Muscle layer of colon (tissue), 2 donors: ENCODE measurements at regions not wholly inside any gene's neighbourhood (a gene's known extent, or its start where the extent isn't known, plus 50 kb on each side); places are given as distances from the start of the nearest gene placed in this dataset.

Experiments used
- H3K27ac ChIP-seq: one replicate; pipeline ENCODE4 v1.7.0; 2013; ENCODE audit warnings: low read depth, mild to moderate bottlenecking, low read length, moderate library complexity
- H3K27me3 ChIP-seq, 2 donors: one replicate each; pipeline ENCODE4 v1.7.0; 2013; ENCODE audit warnings: low read length in 2 of 2, mild to moderate bottlenecking in 2 of 2; ENCODE audit not compliant: insufficient read depth in 2 of 2, control insufficient read depth in 1 of 2
- H3K36me3 ChIP-seq: one replicate; pipeline ENCODE4 v1.7.0; 2013; ENCODE audit warnings: mild to moderate bottlenecking, low read length; ENCODE audit not compliant: insufficient read depth
- H3K4me1 ChIP-seq: one replicate; pipeline ENCODE4 v1.7.0; 2013; ENCODE audit warnings: mild to moderate bottlenecking, low read length; ENCODE audit not compliant: insufficient read depth
- H3K4me3 ChIP-seq, 2 donors: one replicate each; pipeline ENCODE4 v1.7.0; 2013; ENCODE audit warnings: low read length in 2 of 2, low read depth in 1 of 2, mild to moderate bottlenecking in 1 of 2, moderate library complexity in 1 of 2
- H3K9ac ChIP-seq: one replicate; pipeline ENCODE4 v1.7.0; 2013; ENCODE audit warnings: low read length
- H3K9me3 ChIP-seq: one replicate; pipeline ENCODE4 v1.7.0; 2013; ENCODE audit warnings: mild to moderate bottlenecking, low read length
- donor health status: abdominal sarcoma.
- donor health status: Adenocarcinoma of cecum.

- Histone ChIP-seq H3K4me1 (peaks cover 3% of the 10 kb centered on the region), H3K4me3 (no peak overlapping the region), H3K9me3 (no peaks in the 10 kb centered on the region), H3K27ac (no peak overlapping the region), H3K36me3 (no peaks in the 10 kb centered on the region), H3K9ac (no peak overlapping the region), H3K27me3 (no peaks in the 10 kb centered on the region)
These were observed 90.4 kb upstream of the TLL1 start for GRCh38 chr4:165782623-165783022.

GRCh38 chr4:165783626-165784025 is 89.4 kb upstream of the TLL1 start:
- no peak overlapping the region for H3K4me3 ChIP-seq
- no peaks in the 10 kb centered on the region for H3K27me3 ChIP-seq
- H3K36me3 ChIP-seq: no peaks in the 10 kb centered on the region
- H3K4me1 ChIP-seq: peaks cover 13% of the 10 kb centered on the region
- no peak overlapping the region for H3K27ac ChIP-seq
- no peaks in the 10 kb centered on the region for H3K9me3 ChIP-seq
- no peak overlapping the region for H3K9ac ChIP-seq

GRCh38 chr4:165784672-165785071 is 88.4 kb upstream of the TLL1 start:
- H3K4me1 ChIP-seq: peaks cover 14% of the 10 kb centered on the region

DNA sequence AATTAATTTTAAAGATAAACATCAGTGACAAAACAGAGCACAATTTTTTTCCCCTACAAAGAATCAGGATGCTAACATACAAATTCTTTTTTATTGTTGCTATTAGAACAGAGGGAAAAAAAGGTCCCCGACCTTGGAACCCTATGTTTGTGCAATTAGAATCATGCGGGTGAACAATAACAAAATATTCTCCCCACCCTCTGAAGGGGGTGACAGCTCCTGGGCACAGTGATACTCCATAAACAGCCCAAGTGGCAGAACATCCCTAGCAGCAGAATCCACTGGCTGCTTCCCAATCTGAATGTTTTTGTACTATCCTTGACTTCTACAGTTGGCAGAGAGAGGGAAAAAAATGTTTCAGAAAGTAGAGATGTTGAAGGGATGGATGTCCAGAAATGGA is 87.7 kb upstream of the TLL1 start:
- H3K27me3 ChIP-seq: no peaks in the 10 kb centered on the region
- H3K9ac ChIP-seq: no peak overlapping the region
- no peaks in the 10 kb centered on the region for H3K36me3 ChIP-seq
- H3K27ac ChIP-seq: no peak overlapping the region
- no peaks in the 10 kb centered on the region for H3K9me3 ChIP-seq
- no peak overlapping the region for H3K4me3 ChIP-seq
- H3K4me1 ChIP-seq: peaks cover 14% of the 10 kb centered on the region

More at GRCh38 chr4:165784672-165785071, 88.4 kb upstream of the TLL1 start:
- Histone ChIP-seq H3K36me3 (no peaks in the 10 kb centered on the region), H3K27me3 (no peaks in the 10 kb centered on the region), H3K27ac (no peak overlapping the region), H3K9me3 (no peaks in the 10 kb centered on the region), H3K4me3 (no peak overlapping the region), H3K9ac (no peak overlapping the region)

DNA sequence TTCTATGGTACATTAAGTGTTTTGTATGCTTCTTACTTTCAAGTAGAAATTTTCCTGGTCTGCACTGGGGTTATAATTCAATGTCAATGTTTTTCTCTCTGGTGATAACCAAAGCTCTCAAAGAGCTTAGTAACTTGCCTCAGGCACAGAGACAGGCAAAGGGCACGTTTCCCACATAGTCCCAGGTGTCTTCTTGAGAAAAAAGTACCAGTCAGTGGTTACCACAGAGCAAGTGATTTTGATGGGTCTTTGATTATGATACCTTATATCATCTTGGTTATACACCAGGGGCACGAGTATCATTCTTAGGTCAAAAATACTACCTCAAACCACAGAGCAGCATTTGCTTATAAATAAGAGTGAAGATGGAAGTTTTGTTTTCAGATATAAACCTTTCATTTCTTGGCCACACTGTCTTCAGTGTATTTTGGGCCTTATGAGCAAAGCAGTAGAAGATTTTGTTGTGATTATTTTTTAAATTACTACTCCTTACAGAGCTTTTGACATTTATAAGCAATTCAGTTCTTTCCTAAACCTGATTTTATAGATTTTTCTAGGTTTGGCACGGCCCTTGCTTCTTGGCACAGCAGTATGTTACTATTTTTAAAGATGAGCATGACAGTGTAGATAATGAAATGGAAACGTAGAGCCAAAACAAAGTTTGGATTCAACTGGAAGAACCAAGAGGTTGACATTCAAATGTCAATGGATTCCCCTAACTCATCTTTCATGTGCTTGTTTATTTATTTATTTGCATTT is 85.3 kb upstream of the TLL1 start:
- Histone ChIP-seq H3K4me1 (peaks cover 14% of the 10 kb centered on the region), H3K4me3 (no peak overlapping the region), H3K27me3 (no peaks in the 10 kb centered on the region), H3K9ac (no peak overlapping the region), H3K27ac (no peak overlapping the region), H3K9me3 (no peaks in the 10 kb centered on the region), H3K36me3 (no peaks in the 10 kb centered on the region)

- Histone ChIP-seq H3K27me3 (no peaks in the 10 kb centered on the region), H3K9me3 (no peaks in the 10 kb centered on the region), H3K4me3 (no peak overlapping the region), H3K27ac (no peak overlapping the region), H3K9ac (no peak overlapping the region), H3K4me1 (peaks cover 14% of the 10 kb centered on the region), H3K36me3 (no peaks in the 10 kb centered on the region)
These were observed 84.2 kb upstream of the TLL1 start for GRCh38 chr4:165788686-165789463.

GRCh38 chr4:165793236-165793635 is 79.8 kb upstream of the TLL1 start:
- no peaks in the 10 kb centered on the region for H3K9me3 ChIP-seq
- no peak overlapping the region for H3K4me3 ChIP-seq
- H3K27ac ChIP-seq: no peak overlapping the region
- H3K27me3 ChIP-seq: no peaks in the 10 kb centered on the region
- H3K9ac ChIP-seq: no peak overlapping the region
- H3K4me1 ChIP-seq: peaks cover 5% of the 10 kb centered on the region
- no peaks in the 10 kb centered on the region for H3K36me3 ChIP-seq

DNA sequence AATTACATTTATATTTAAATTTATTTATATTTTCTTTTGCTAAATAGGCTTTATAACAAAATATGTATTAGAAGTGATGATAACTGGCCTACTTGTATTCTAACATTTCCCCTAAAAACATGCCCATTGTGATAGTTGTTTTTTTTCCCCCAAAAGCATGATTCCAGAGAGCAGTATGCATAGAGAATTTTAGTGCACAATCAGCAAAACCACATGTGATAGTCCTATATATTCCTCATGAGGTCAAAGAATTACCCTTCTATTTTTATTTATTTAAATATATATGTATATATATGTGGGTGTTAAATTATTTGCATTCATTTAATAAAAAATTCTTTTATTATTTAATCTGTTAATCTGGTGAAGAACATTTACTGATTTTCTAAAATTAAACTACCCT is 78.2 kb upstream of the TLL1 start:
- no peaks in the 10 kb centered on the region for H3K36me3 ChIP-seq
- H3K4me3 ChIP-seq: no peak overlapping the region
- no peaks in the 10 kb centered on the region for H3K9me3 ChIP-seq
- no peak overlapping the region for H3K27ac ChIP-seq
- H3K9ac ChIP-seq: no peak overlapping the region
- no peaks in the 10 kb centered on the region for H3K27me3 ChIP-seq
- H3K4me1 ChIP-seq: no peaks in the 10 kb centered on the region

GRCh38 chr4:165799384-165799815 is 73.6 kb upstream of the TLL1 start:
- Histone ChIP-seq H3K4me1 (no peaks in the 10 kb centered on the region), H3K36me3 (no peaks in the 10 kb centered on the region), H3K9me3 (no peaks in the 10 kb centered on the region), H3K27me3 (no peaks in the 10 kb centered on the region), H3K9ac (no peak overlapping the region), H3K27ac (no peak overlapping the region), H3K4me3 (no peak overlapping the region)

DNA sequence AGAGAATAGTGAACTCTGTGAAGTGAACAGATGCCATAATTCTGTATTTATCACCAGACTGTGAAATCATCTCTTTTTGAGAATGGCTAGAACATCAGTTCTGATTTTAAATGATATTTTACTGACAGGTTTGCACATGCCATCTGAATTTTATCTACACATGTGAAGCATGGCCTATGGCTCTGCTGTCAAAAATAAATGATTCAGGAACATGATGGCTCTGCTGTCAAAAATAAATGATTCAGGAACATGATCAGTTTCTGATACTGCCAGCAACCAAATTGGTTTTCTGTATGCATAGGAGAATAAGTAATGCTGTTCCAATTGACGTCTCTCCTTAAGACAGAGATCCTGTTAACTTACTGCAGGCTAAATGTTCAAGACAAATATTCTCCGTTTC is 70.6 kb upstream of the TLL1 start:
- no peak overlapping the region for H3K4me3 ChIP-seq
- H3K4me1 ChIP-seq: no peaks in the 10 kb centered on the region
- H3K9me3 ChIP-seq: no peaks in the 10 kb centered on the region
- no peak overlapping the region for H3K27ac ChIP-seq
- no peaks in the 10 kb centered on the region for H3K27me3 ChIP-seq
- H3K36me3 ChIP-seq: no peaks in the 10 kb centered on the region
- H3K9ac ChIP-seq: no peak overlapping the region

DNA sequence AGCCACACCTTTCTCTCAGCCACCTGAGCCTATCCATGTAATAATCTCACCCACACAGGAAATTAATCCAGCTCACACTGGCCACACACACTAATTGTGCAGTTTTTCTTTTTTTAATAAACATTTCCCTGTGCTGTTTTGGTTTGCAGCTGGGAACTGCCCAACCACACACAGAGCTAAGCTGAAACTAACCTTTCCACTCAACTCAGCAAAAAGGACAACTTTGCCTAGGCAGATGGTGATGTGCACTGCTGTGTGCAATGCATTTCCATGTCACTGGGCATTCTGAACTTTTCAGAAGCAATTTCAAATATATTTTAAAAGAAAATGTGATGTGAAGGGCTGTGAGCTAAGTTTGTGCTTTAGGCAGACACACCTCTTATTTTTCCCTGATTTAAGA is 70.0 kb upstream of the TLL1 start:
- Histone ChIP-seq H3K36me3 (no peaks in the 10 kb centered on the region), H3K27me3 (no peaks in the 10 kb centered on the region), H3K4me1 (no peaks in the 10 kb centered on the region)

More for the DNA sequence above, 70.0 kb upstream of the TLL1 start:
- H3K9ac ChIP-seq: no peak overlapping the region
- no peak overlapping the region for H3K4me3 ChIP-seq
- H3K27ac ChIP-seq: no peak overlapping the region
- H3K9me3 ChIP-seq: no peaks in the 10 kb centered on the region
